HepG2 (cell line): ENCODE measurements at regions not wholly inside any gene's neighbourhood (a gene's known extent, or its start where the extent isn't known, plus 50 kb on each side); places are given as distances from the start of the nearest gene placed in this dataset.

Experiments used
- ATAC-seq: fragments of 200-7000 bp; cut with Tn5 transposase; 3 replicates; pipeline ENCODE4 v1.9.1; 2020; ENCODE audit warnings: mild to moderate bottlenecking, moderate library complexity
- BruUV-seq: library from RNA; stranded (reverse); fragments of 400-500 nt; replicated peaks from 2 replicates; lab custom pipeline; 2021; lab: Mats Ljungman, UMichigan
- CTCF ChIA-PET: fragments of 300-600 bp; formaldehyde crosslinking; extraction: SDS; loops from one replicate; lab custom pipeline; 2021; ENCODE audit warnings: low total read pairs, inconsistent platforms, low intra/inter-chr PET ratio; lab: Yijun Ruan, JAX
- POLR2A ChIA-PET: fragments of 350-600 bp; sonication (Branson Sonifier 250); formaldehyde crosslinking; loops from one replicate; lab custom pipeline; 2020; ENCODE audit warnings: antibody characterized with exemption, inconsistent platforms; lab: Yijun Ruan, JAX
- DNase-seq: peaks from one replicate; pipeline ENCODE4 v3.0.0-alpha.2; 2015; ENCODE audit warnings: low spot score
- FAIRE-seq: peaks from 3 replicates; lab custom pipeline; 2011; peaks lifted over from hg19 to GRCh38; lab: Jason Lieb, UNC
- H2AFZ ChIP-seq: one replicate; pipeline ENCODE4 v1.6.1; 2011; ENCODE audit warnings: low read length, inconsistent platforms
- H3K27ac ChIP-seq: fragments of 300-600 bp; 3 replicates; pipeline ENCODE4 v1.8.0; 2011; ENCODE audit warnings: mixed run types, mild to moderate bottlenecking, mixed read lengths, low read length, inconsistent platforms; ENCODE audit not compliant: insufficient read depth; ENCODE audit errors: extremely low read length
- H3K27me3 ChIP-seq, 2 experiments: fragments of 200-600 bp in 1 of 2; 2 replicates in 1 of 2; 3 replicates in 1 of 2; pipeline versions ENCODE4 v1.6.0 to v1.8.0; 2011; ENCODE audit warnings: low read length in 2 of 2, mild to moderate bottlenecking in 2 of 2, moderate library complexity in 2 of 2, inconsistent platforms in 1 of 2; ENCODE audit not compliant: insufficient read depth in 2 of 2, control insufficient read depth in 1 of 2
- H3K36me3 ChIP-seq, 2 experiments: fragments of 200-600 bp in 1 of 2; replicated peaks in 1 of 2; 2 replicates in 1 of 2; 3 replicates in 1 of 2; pipeline versions ENCODE4 v1.5.1 to v1.8.0; 2011; ENCODE audit warnings: low read length in 2 of 2, inconsistent platforms in 1 of 2; ENCODE audit not compliant: insufficient read depth in 2 of 2, control insufficient read depth in 1 of 2
- H3K4me1 ChIP-seq: 2 replicates; pipeline ENCODE4 v1.5.1; 2012; ENCODE audit warnings: low read length, inconsistent platforms; ENCODE audit not compliant: insufficient read depth
- H3K4me2 ChIP-seq: 2 replicates; pipeline ENCODE4 v1.6.0; 2011; ENCODE audit warnings: low read depth, low read length, inconsistent platforms
- H3K4me3 ChIP-seq, 3 experiments: fragments of 200-600 bp in 1 of 3; sonication (generic), shearing (Covaris generic) in 1 of 3; replicated peaks in 1 of 3; 2 replicates each; pipeline ENCODE4 v1.5.1; 2011 to 2016; ENCODE audit warnings: low read length in 3 of 3, inconsistent platforms in 2 of 3, low read depth in 2 of 3, mild to moderate bottlenecking in 2 of 3, control low read depth in 1 of 3, mixed read lengths in 1 of 3; ENCODE audit not compliant: insufficient read depth in 1 of 3
- H3K79me2 ChIP-seq: one replicate; pipeline ENCODE4 v1.6.1; 2011; ENCODE audit warnings: low read length, inconsistent platforms; ENCODE audit not compliant: insufficient read depth
- H3K9ac ChIP-seq: 2 replicates; pipeline ENCODE4 v1.6.0; 2011; ENCODE audit warnings: mild to moderate bottlenecking, low read depth, low read length, inconsistent platforms; ENCODE audit not compliant: insufficient read depth
- H3K9me3 ChIP-seq: 2 replicates; pipeline ENCODE4 v1.5.1; 2012; ENCODE audit warnings: mild to moderate bottlenecking, low read length
- H4K20me1 ChIP-seq: 2 replicates; pipeline ENCODE4 v1.6.0; 2011; ENCODE audit warnings: inconsistent platforms, mild to moderate bottlenecking, low read length, moderate library complexity; ENCODE audit not compliant: insufficient read depth
- CCAR2 ChIP-seq: fragments of 200-400 bp; formaldehyde crosslinking; optimal IDR thresholded peaks from 2 replicates; pipeline ENCODE3; 2018; ENCODE audit warnings: low read depth, mild to moderate bottlenecking, low read length, moderate library complexity
- ELF4 ChIP-seq: sonication (generic); formaldehyde crosslinking; IDR thresholded peaks from 2 replicates; pipeline ENCODE4 v1.5.0; 2020; ENCODE audit warnings: missing genetic modification reagents, mild to moderate bottlenecking, moderate library complexity, borderline replicate concordance
- HDAC2 ChIP-seq: sonication (generic); formaldehyde crosslinking; IDR thresholded peaks from 2 replicates; pipeline ENCODE4 v1.4.0; 2020; ENCODE audit warnings: missing genetic modification reagents
- HNF4A ChIP-seq: sonication (generic); formaldehyde crosslinking; IDR thresholded peaks from 2 replicates; pipeline ENCODE4 v1.4.0; 2020; ENCODE audit warnings: missing genetic modification reagents
- HOXA3 ChIP-seq: sonication (generic); formaldehyde crosslinking; IDR thresholded peaks from 2 replicates; pipeline ENCODE4 v1.5.0; 2020; ENCODE audit warnings: missing genetic modification reagents
- KLF13 ChIP-seq: sonication (generic); formaldehyde crosslinking; IDR thresholded peaks from 2 replicates; pipeline ENCODE4 v1.4.0; 2020; ENCODE audit warnings: mild to moderate bottlenecking, missing genetic modification reagents
- MIER3 ChIP-seq: IDR thresholded peaks from 2 replicates; pipeline ENCODE4 v1.6.1; 2016; ENCODE audit warnings: missing compliant biosample characterization, borderline replicate concordance
- SP140L ChIP-seq: sonication (generic); formaldehyde crosslinking; IDR thresholded peaks from 2 replicates; pipeline ENCODE4 v1.4.0; 2020; ENCODE audit warnings: missing genetic modification reagents, borderline replicate concordance
- WGBS: methylation state at CpG from one replicate; pipeline ENCODE4 v1.1.6; 2017; ENCODE audit warnings: low lambda C conversion rate; 5-methylcytosine and 5-hydroxymethylcytosine counted together
- in situ Hi-C: cut with HindIII; loops from 2 replicates; pipeline ENCODE4 v1.10.0; 2017; ENCODE audit warnings: low pct_unique_long_range_greater_than_20kb; ENCODE audit not compliant: extremely low pct_ligation_motif_present
- intact Hi-C: fragments of 100-400 bp; cut with micrococcal nuclease; formaldehyde crosslinking; loops from one replicate; pipeline ENCODE4 v1.10.0; 2022; ENCODE audit not compliant: unreplicated experiment
- TF ChIP-seq, protein P1 (sequence below): sonication (generic); formaldehyde crosslinking; IDR thresholded peaks from 2 replicates; pipeline ENCODE4 v1.4.0; 2020; ENCODE audit warnings: missing genetic modification reagents, borderline replicate concordance
- TF ChIP-seq, protein P2 (sequence below): conservative IDR thresholded peaks from 2 replicates; pipeline ENCODE4 v1.6.1; 2018; ENCODE audit warnings: missing genetic modification reagents
- TF ChIP-seq, protein P3 (sequence below): sonication (generic); formaldehyde crosslinking; IDR thresholded peaks from 2 replicates; pipeline ENCODE4 v1.9.0; 2021; ENCODE audit warnings: missing genetic modification reagents, mild to moderate bottlenecking, borderline replicate concordance
- TF ChIP-seq, protein P4 (sequence below): sonication (generic); formaldehyde crosslinking; IDR thresholded peaks from 2 replicates; pipeline ENCODE4 v1.5.0; 2020; ENCODE audit warnings: missing genetic modification reagents
- TF ChIP-seq, protein P5 (sequence below): sonication (generic); formaldehyde crosslinking; IDR thresholded peaks from 2 replicates; pipeline ENCODE4 v1.4.0; 2020; ENCODE audit warnings: mild to moderate bottlenecking, missing genetic modification reagents

DNA sequence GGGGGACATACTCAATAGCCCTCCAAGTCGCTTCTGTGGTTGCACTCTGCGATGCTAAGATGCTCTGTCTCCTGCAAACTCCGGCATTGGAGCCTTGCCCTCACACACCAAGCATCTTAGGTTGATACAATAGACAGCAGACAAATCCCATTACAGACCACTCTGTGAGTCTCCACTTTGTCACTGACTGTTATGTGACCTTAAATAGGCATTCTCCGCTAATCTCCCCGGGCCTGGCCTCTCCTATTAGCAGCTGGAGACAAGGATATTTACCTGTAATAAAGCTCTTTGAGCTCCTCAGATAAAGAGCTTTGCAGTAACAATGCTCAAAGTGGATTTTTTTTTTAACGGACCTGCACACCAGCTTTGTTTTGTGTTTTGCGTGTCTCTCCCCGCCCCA lies 479.7 kb upstream of the TBX3 start (continued):
- TF ChIP-seq, protein P1, sequence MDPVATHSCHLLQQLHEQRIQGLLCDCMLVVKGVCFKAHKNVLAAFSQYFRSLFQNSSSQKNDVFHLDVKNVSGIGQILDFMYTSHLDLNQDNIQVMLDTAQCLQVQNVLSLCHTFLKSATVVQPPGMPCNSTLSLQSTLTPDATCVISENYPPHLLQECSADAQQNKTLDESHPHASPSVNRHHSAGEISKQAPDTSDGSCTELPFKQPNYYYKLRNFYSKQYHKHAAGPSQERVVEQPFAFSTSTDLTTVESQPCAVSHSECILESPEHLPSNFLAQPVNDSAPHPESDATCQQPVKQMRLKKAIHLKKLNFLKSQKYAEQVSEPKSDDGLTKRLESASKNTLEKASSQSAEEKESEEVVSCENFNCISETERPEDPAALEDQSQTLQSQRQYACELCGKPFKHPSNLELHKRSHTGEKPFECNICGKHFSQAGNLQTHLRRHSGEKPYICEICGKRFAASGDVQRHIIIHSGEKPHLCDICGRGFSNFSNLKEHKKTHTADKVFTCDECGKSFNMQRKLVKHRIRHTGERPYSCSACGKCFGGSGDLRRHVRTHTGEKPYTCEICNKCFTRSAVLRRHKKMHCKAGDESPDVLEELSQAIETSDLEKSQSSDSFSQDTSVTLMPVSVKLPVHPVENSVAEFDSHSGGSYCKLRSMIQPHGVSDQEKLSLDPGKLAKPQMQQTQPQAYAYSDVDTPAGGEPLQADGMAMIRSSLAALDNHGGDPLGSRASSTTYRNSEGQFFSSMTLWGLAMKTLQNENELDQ, result no peak
- TF ChIP-seq SP140L (CRISPR knock-in tag) (no peak), ELF4 (CRISPR knock-in tag) (no peak), HOXA3 (CRISPR knock-in tag) (no peak)
- TF ChIP-seq, protein P2, sequence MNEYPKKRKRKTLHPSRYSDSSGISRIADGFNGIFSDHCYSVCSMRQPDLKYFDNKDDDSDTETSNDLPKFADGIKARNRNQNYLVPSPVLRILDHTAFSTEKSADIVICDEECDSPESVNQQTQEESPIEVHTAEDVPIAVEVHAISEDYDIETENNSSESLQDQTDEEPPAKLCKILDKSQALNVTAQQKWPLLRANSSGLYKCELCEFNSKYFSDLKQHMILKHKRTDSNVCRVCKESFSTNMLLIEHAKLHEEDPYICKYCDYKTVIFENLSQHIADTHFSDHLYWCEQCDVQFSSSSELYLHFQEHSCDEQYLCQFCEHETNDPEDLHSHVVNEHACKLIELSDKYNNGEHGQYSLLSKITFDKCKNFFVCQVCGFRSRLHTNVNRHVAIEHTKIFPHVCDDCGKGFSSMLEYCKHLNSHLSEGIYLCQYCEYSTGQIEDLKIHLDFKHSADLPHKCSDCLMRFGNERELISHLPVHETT, result no peak

DNA sequence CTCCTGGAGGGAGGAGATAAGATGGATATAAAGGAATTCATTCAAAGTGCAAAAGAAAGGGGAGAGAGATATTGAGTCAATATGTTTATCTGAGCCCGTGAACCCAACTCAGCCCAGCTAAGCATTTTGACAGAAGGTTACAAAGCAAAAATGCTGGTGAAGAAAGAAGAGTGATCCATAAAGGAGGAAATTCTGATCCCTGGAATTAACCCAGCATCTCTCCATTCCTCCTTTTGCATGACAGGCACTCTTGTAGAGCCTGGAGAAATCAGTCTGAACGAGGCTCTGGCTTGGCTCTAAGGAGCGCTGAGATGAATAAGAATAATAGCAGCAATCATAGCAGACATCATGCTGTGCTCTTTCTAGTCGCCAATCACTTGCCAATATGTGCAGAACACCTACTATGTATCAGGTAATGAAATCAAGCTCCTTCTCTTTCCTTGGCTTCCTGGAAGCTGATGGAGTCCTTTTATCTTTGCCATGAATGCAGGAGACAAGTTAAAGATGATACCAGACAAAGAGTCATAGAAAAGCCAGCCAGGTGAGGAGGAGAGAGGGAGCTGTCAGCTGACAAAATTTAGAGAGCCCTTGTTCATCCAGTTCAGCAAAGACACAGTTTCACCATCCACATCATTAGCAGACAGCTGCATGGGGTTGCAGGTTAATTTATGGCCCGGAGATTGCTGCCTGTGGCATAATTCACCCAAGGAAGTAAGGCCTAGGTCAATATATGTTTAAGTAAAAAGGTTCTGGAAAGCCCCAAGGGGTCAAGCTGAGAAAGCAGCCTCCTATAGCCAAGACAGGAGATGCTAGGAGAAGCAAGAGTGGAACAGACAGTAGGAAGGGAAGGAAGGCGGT lies 476.5 kb upstream of the TBX3 start:
- no peaks in the 10 kb centered on the region for H3K79me2 ChIP-seq
- in situ Hi-C loops, result loop anchor here (10.0 kb wide), 1 partner anchor 496 kb away; no protein-coding TSS in a partner anchor
- ATAC-seq (no peak), DNase-seq (no peak), FAIRE-seq (no peak)
- H3K4me1 ChIP-seq, result no peaks in the 10 kb centered on the region
- peaks cover 0 to 14% of the 10 kb centered on the region in 2 experiments; a peak in 2 of 5 replicates for H3K27me3 ChIP-seq
- no peak overlapping the region for H2AFZ ChIP-seq
- H3K4me3 ChIP-seq, result no peak overlapping the region
- no peaks in the 10 kb centered on the region for H3K36me3 ChIP-seq
- no peak overlapping the region for H3K4me2 ChIP-seq
- H3K9ac ChIP-seq, result no peak overlapping the region
- H4K20me1 ChIP-seq, result no peaks in the 10 kb centered on the region
- WGBS, result 40% methylated on average over 6 of the region's 6 CpGs
- intact Hi-C loops, result no loop called here
- ChIA-PET CTCF (no interaction called here), POLR2A (no interaction called here)
- H3K27ac ChIP-seq, result no peak overlapping the region
- H3K9me3 ChIP-seq, result no peaks in the 10 kb centered on the region
- BruUV-seq, result no TSS peak
- TF ChIP-seq, protein P3, sequence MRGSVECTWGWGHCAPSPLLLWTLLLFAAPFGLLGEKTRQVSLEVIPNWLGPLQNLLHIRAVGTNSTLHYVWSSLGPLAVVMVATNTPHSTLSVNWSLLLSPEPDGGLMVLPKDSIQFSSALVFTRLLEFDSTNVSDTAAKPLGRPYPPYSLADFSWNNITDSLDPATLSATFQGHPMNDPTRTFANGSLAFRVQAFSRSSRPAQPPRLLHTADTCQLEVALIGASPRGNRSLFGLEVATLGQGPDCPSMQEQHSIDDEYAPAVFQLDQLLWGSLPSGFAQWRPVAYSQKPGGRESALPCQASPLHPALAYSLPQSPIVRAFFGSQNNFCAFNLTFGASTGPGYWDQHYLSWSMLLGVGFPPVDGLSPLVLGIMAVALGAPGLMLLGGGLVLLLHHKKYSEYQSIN (CRISPR knock-in tag), result no peak
- TF ChIP-seq CCAR2 (no peak), HDAC2 (no peak), HNF4A (CRISPR knock-in tag) (no peak), MIER3 (CRISPR knock-in tag) (no peak), KLF13 (no peak)
- TF ChIP-seq, protein P4, sequence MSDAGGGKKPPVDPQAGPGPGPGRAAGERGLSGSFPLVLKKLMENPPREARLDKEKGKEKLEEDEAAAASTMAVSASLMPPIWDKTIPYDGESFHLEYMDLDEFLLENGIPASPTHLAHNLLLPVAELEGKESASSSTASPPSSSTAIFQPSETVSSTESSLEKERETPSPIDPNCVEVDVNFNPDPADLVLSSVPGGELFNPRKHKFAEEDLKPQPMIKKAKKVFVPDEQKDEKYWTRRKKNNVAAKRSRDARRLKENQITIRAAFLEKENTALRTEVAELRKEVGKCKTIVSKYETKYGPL, result no peak
- TF ChIP-seq, protein P5, sequence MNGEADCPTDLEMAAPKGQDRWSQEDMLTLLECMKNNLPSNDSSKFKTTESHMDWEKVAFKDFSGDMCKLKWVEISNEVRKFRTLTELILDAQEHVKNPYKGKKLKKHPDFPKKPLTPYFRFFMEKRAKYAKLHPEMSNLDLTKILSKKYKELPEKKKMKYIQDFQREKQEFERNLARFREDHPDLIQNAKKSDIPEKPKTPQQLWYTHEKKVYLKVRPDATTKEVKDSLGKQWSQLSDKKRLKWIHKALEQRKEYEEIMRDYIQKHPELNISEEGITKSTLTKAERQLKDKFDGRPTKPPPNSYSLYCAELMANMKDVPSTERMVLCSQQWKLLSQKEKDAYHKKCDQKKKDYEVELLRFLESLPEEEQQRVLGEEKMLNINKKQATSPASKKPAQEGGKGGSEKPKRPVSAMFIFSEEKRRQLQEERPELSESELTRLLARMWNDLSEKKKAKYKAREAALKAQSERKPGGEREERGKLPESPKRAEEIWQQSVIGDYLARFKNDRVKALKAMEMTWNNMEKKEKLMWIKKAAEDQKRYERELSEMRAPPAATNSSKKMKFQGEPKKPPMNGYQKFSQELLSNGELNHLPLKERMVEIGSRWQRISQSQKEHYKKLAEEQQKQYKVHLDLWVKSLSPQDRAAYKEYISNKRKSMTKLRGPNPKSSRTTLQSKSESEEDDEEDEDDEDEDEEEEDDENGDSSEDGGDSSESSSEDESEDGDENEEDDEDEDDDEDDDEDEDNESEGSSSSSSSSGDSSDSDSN (CRISPR knock-in tag), result no peak
